HCT116 (cell line): ENCODE measurements at regions not wholly inside any gene's neighbourhood (a gene's known extent, or its start where the extent isn't known, plus 50 kb on each side); places are given as distances from the start of the nearest gene placed in this dataset.

Experiments
- ATAC-seq: fragments of 200-7000 bp; cut with Tn5 transposase; 2 replicates; pipeline ENCODE4 v1.9.1; 2020; ENCODE audit warnings: mild to moderate bottlenecking, moderate library complexity
- BruUV-seq: library from RNA; stranded (reverse); fragments of 400-500 nt; replicated peaks from 2 replicates; lab custom pipeline; 2021; lab: Mats Ljungman, UMichigan
- CTCF ChIA-PET: fragments of 300-600 bp; sonication (Branson Sonifier 250); formaldehyde crosslinking; loops from one replicate; lab custom pipeline; 2021; ENCODE audit warnings: antibody characterized with exemption; lab: Charles Lee
- POLR2A ChIA-PET: fragments of 300-600, 350-600 bp; sonication (Branson Sonifier 250); formaldehyde crosslinking; loops from one replicate; lab custom pipeline; 2021; ENCODE audit warnings: antibody characterized with exemption; lab: Charles Lee
- RAD21 ChIA-PET, 2 experiments: fragments of 300-600 bp; sonication (Branson Sonifier 250); formaldehyde crosslinking; loops; one replicate each; lab custom pipeline; 2023; ENCODE audit warnings: low total read pairs in 2 of 2; ENCODE audit not compliant: uncharacterized antibody in 2 of 2, unreplicated experiment in 2 of 2, low non-redundant PET in 1 of 2; lab: Charles Lee
- DNase-seq: peaks from one replicate; pipeline ENCODE4 v3.0.0-alpha.2; 2010; ENCODE audit warnings: low read depth, low spot score
- H2AFZ ChIP-seq: fragments of 200-600 bp; shearing (Covaris generic), sonication (generic); 2 replicates; pipeline ENCODE4 v1.6.1; 2017; ENCODE audit warnings: low read depth, mixed run types, mixed read lengths, antibody characterized with exemption, low read length; ENCODE audit not compliant: poor library complexity, severe bottlenecking
- H3K27ac ChIP-seq: 2 replicates; pipeline ENCODE4 v1.5.1; 2012; ENCODE audit warnings: low read depth, low read length
- H3K27me3 ChIP-seq: fragments of 200-600 bp; sonication (generic); 2 replicates; pipeline ENCODE4 v1.6.1; 2016; ENCODE audit warnings: mixed run types, low read length, mixed read lengths; ENCODE audit not compliant: insufficient read depth
- H3K36me3 ChIP-seq, 2 experiments: fragments of 200-500 bp in 1 of 2; fragments of 200-600 bp in 1 of 2; sonication (Bioruptor generic) in 1 of 2; sonication (generic) in 1 of 2; 2 replicates each; pipeline versions ENCODE4 v1.5.1 to v1.6.1; 2014 to 2016; ENCODE audit warnings: low read length in 2 of 2, inconsistent platforms in 1 of 2, mixed read lengths in 1 of 2, mixed run types in 1 of 2; ENCODE audit not compliant: insufficient read depth in 2 of 2, control insufficient read depth in 1 of 2
- H3K4me1 ChIP-seq, 2 experiments: fragments of 200-600 bp in 1 of 2; sonication (generic) in 1 of 2; 2 replicates each; pipeline versions ENCODE4 v1.5.1 to v1.6.1; 2012 to 2017; ENCODE audit warnings: low read length in 2 of 2, inconsistent platforms in 1 of 2, mild to moderate bottlenecking in 1 of 2, mixed read lengths in 1 of 2, mixed run types in 1 of 2, moderate library complexity in 1 of 2; ENCODE audit not compliant: insufficient read depth in 2 of 2, control insufficient read depth in 1 of 2
- H3K4me2 ChIP-seq: fragments of 200-600 bp; sonication (generic); 2 replicates; pipeline ENCODE4 v1.6.1; 2017; ENCODE audit warnings: mixed run types, low read length, mixed read lengths
- H3K4me3 ChIP-seq, 2 experiments: fragments of 200-600 bp in 1 of 2; sonication (generic) in 1 of 2; replicated peaks in 1 of 2; 2 replicates each; pipeline ENCODE4 v1.5.1; 2011 to 2016; ENCODE audit warnings: low read length in 2 of 2, control low read depth in 1 of 2, low read depth in 1 of 2, mild to moderate bottlenecking in 1 of 2, mixed read lengths in 1 of 2, mixed run types in 1 of 2
- H3K79me2 ChIP-seq: fragments of 200-600 bp; sonication (generic); 2 replicates; pipeline ENCODE4 v1.6.1; 2017; ENCODE audit warnings: mild to moderate bottlenecking, mixed run types, low read length, moderate library complexity, mixed read lengths; ENCODE audit not compliant: insufficient read depth
- H3K9ac ChIP-seq: fragments of 200-600 bp; sonication (generic); 2 replicates; pipeline ENCODE4 v1.6.1; 2016; ENCODE audit warnings: low read length, mixed read lengths
- H3K9me2 ChIP-seq: fragments of 200-600 bp; sonication (generic), shearing (Covaris generic); 2 replicates; pipeline ENCODE4 v1.6.1; 2017; ENCODE audit warnings: mixed run types, mild to moderate bottlenecking, moderate library complexity; ENCODE audit not compliant: insufficient read depth
- H3K9me3 ChIP-seq, 2 experiments: fragments of 200-500 bp in 1 of 2; fragments of 200-600 bp in 1 of 2; sonication (Bioruptor generic) in 1 of 2; sonication (generic) in 1 of 2; 2 replicates each; pipeline ENCODE4 v1.6.1; 2014 to 2017; ENCODE audit warnings: low read length in 2 of 2, mixed read lengths in 2 of 2, inconsistent platforms in 1 of 2, low read depth in 1 of 2, mild to moderate bottlenecking in 1 of 2, mixed run types in 1 of 2, moderate library complexity in 1 of 2; ENCODE audit not compliant: control insufficient read depth in 1 of 2, insufficient read depth in 1 of 2
- H4K20me1 ChIP-seq: fragments of 200-600 bp; sonication (generic), shearing (Covaris generic); 2 replicates; pipeline ENCODE4 v1.6.1; 2017; ENCODE audit warnings: mixed run types, mild to moderate bottlenecking, moderate library complexity; ENCODE audit not compliant: insufficient read depth
- CBX3 ChIP-seq: IDR thresholded peaks from 2 replicates; pipeline ENCODE4 v1.6.1; 2012; ENCODE audit warnings: low read depth
- CEBPB ChIP-seq: IDR thresholded peaks from 2 replicates; pipeline ENCODE4 v1.6.1; 2012; ENCODE audit warnings: low read depth
- ELF1 ChIP-seq: IDR thresholded peaks from 2 replicates; pipeline ENCODE4 v1.6.1; 2012; ENCODE audit warnings: low read depth, borderline replicate concordance
- EZH2 ChIP-seq: fragments of 200-600 bp; sonication (generic); IDR thresholded peaks from 2 replicates; pipeline ENCODE4 v1.6.1; 2017; ENCODE audit warnings: antibody characterized with exemption, mixed run types
- EZH2phosphoT487 ChIP-seq: fragments of 200-600 bp; IDR thresholded peaks from 2 replicates; pipeline ENCODE4 v1.6.1; 2018; ENCODE audit warnings: antibody characterized with exemption, borderline replicate concordance
- FOSL1 ChIP-seq: IDR thresholded peaks from 2 replicates; pipeline ENCODE4 v1.6.1; 2012; ENCODE audit warnings: low read depth
- RAD21 ChIP-seq: IDR thresholded peaks from 2 replicates; pipeline ENCODE4 v1.6.1; 2012; ENCODE audit warnings: low read depth, mild to moderate bottlenecking
- SP1 ChIP-seq: IDR thresholded peaks from 2 replicates; pipeline ENCODE4 v1.6.1; 2012; ENCODE audit warnings: low read depth
- YY1 ChIP-seq: IDR thresholded peaks from 2 replicates; pipeline ENCODE4 v1.6.1; 2011; ENCODE audit warnings: low read length, low read depth, moderate library complexity, mild to moderate bottlenecking; ENCODE audit not compliant: insufficient replicate concordance; ENCODE audit errors: extremely low read depth
- ZFX ChIP-seq: fragments of 450-650 bp; IDR thresholded peaks from 2 replicates; pipeline ENCODE4 v1.6.1; 2017
- intact Hi-C: fragments of 100-400 bp; cut with micrococcal nuclease; formaldehyde crosslinking; loops from 2 replicates; pipeline ENCODE4 v1.10.0; 2022
- TF ChIP-seq, protein P1 (sequence below): IDR thresholded peaks from 2 replicates; pipeline ENCODE4 v1.6.1; 2012
- TF ChIP-seq, protein P2 (sequence below), 3 experiments: fragments of 200-600 bp in 1 of 3; sonication (generic) in 1 of 3; IDR thresholded peaks in 2 of 3; conservative IDR thresholded peaks in 1 of 3; 2 replicates each; pipeline ENCODE4 v1.5.1; 2012 to 2017; ENCODE audit warnings: low read depth in 2 of 3, low read length in 2 of 3, antibody characterized with exemption in 1 of 3, borderline replicate concordance in 1 of 3, control low read depth in 1 of 3, mild to moderate bottlenecking in 1 of 3, mixed read lengths in 1 of 3, mixed run types in 1 of 3, moderate library complexity in 1 of 3; ENCODE audit not compliant: insufficient read depth in 1 of 3
- TF ChIP-seq, protein P3 (sequence below): IDR thresholded peaks from 2 replicates; pipeline ENCODE4 v1.6.1; 2012; ENCODE audit warnings: low read depth

DNA sequence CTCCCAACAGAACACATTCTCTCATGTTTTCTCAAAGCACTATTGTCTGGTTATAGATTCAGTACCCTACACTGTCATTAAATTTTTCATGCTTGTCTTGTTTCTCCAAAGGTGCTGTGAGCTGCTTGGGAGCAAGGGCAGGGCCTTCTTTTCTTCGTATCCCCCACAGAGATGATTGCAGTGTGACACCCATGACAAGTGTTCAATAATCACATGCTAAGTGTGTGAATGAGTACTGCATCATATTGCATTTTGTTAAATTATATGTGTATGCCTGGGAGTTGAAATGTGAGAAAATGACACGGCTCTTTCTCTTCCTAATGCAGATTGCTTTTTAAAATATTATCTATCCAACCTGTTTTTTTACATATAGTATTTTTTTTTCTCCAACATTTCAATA lies 57.3 kb upstream of the MAGI3 start:
- Histone ChIP-seq H2AFZ (no peak overlapping the region), H3K27me3 (no peaks in the 10 kb centered on the region), H3K79me2 (no peaks in the 10 kb centered on the region), H3K9me3 (no peaks in the 10 kb centered on the region), H3K36me3 (no peaks in the 10 kb centered on the region), H3K9ac (no peak overlapping the region), H3K9me2 (no peaks in the 10 kb centered on the region), H3K4me1 (no peaks in the 10 kb centered on the region), H3K4me3 (no peak overlapping the region), H4K20me1 (no peaks in the 10 kb centered on the region), H3K4me2 (no peak overlapping the region), H3K27ac (no peak overlapping the region)
- TF ChIP-seq RAD21 (no peak), ZFX (no peak), EZH2phosphoT487 (no peak), CEBPB (no peak), CBX3 (no peak), ELF1 (no peak), YY1 (no peak), SP1 (no peak), EZH2 (no peak), FOSL1 (no peak)
- TF ChIP-seq, protein P1, sequence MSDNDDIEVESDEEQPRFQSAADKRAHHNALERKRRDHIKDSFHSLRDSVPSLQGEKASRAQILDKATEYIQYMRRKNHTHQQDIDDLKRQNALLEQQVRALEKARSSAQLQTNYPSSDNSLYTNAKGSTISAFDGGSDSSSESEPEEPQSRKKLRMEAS = no peak
- TF ChIP-seq, protein P2, sequence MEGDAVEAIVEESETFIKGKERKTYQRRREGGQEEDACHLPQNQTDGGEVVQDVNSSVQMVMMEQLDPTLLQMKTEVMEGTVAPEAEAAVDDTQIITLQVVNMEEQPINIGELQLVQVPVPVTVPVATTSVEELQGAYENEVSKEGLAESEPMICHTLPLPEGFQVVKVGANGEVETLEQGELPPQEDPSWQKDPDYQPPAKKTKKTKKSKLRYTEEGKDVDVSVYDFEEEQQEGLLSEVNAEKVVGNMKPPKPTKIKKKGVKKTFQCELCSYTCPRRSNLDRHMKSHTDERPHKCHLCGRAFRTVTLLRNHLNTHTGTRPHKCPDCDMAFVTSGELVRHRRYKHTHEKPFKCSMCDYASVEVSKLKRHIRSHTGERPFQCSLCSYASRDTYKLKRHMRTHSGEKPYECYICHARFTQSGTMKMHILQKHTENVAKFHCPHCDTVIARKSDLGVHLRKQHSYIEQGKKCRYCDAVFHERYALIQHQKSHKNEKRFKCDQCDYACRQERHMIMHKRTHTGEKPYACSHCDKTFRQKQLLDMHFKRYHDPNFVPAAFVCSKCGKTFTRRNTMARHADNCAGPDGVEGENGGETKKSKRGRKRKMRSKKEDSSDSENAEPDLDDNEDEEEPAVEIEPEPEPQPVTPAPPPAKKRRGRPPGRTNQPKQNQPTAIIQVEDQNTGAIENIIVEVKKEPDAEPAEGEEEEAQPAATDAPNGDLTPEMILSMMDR (IDR thresholded peaks at IDR 0.05 in 2 of 3, conservative IDR thresholded peaks at IDR 0.05 in 1 of 3; ENCODE audit: borderline replicate concordance in 1 of 3, insufficient read depth in 1 of 3, low read depth in 2 of 3, low read length in 2 of 3) = no peak
- TF ChIP-seq, protein P3, sequence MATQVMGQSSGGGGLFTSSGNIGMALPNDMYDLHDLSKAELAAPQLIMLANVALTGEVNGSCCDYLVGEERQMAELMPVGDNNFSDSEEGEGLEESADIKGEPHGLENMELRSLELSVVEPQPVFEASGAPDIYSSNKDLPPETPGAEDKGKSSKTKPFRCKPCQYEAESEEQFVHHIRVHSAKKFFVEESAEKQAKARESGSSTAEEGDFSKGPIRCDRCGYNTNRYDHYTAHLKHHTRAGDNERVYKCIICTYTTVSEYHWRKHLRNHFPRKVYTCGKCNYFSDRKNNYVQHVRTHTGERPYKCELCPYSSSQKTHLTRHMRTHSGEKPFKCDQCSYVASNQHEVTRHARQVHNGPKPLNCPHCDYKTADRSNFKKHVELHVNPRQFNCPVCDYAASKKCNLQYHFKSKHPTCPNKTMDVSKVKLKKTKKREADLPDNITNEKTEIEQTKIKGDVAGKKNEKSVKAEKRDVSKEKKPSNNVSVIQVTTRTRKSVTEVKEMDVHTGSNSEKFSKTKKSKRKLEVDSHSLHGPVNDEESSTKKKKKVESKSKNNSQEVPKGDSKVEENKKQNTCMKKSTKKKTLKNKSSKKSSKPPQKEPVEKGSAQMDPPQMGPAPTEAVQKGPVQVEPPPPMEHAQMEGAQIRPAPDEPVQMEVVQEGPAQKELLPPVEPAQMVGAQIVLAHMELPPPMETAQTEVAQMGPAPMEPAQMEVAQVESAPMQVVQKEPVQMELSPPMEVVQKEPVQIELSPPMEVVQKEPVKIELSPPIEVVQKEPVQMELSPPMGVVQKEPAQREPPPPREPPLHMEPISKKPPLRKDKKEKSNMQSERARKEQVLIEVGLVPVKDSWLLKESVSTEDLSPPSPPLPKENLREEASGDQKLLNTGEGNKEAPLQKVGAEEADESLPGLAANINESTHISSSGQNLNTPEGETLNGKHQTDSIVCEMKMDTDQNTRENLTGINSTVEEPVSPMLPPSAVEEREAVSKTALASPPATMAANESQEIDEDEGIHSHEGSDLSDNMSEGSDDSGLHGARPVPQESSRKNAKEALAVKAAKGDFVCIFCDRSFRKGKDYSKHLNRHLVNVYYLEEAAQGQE = no peak
- CTCF ChIA-PET = no interaction called here
- BruUV-seq = no TSS peak
- POLR2A ChIA-PET = no interaction called here
- RAD21 ChIA-PET = no interaction called here
- intact Hi-C loops = no loop called here
- DNase-seq (no peak), ATAC-seq (no peak)
